Mesodermal cell (in vitro differentiated cells): ENCODE measurements at regions not wholly inside any gene's neighbourhood (a gene's known extent, or its start where the extent isn't known, plus 50 kb on each side); places are given as distances from the start of the nearest gene placed in this dataset.

Experiments used
- H3K27ac ChIP-seq: 2 replicates; pipeline ENCODE4 v1.7.0; 2013; ENCODE audit warnings: mild to moderate bottlenecking, low read depth, low read length, moderate library complexity; ENCODE audit not compliant: severe bottlenecking
- H3K36me3 ChIP-seq: 2 replicates; pipeline ENCODE4 v1.7.1; 2013; ENCODE audit warnings: mild to moderate bottlenecking, low read length, moderate library complexity; ENCODE audit not compliant: control insufficient read depth, insufficient read depth
- H3K4me1 ChIP-seq: one replicate; pipeline ENCODE4 v1.7.1; 2013; ENCODE audit warnings: mild to moderate bottlenecking, low read length; ENCODE audit not compliant: insufficient read depth, control insufficient read depth, poor library complexity, severe bottlenecking
- H3K4me3 ChIP-seq: 2 replicates; pipeline ENCODE4 v1.7.0; 2013; ENCODE audit warnings: low read length, control low read depth, mild to moderate bottlenecking; ENCODE audit not compliant: insufficient read depth, poor library complexity, severe bottlenecking; ENCODE audit errors: extremely low read depth
- H3K9me3 ChIP-seq: 2 replicates; pipeline ENCODE4 v1.7.1; 2013; ENCODE audit warnings: mild to moderate bottlenecking, low read length, moderate library complexity; ENCODE audit not compliant: control insufficient read depth
- WGBS, 2 experiments: methylation state at CpG; one replicate each; pipeline ENCODE4 v1.1.5; 2013; ENCODE audit warnings: missing lambda C conversion rate in 2 of 2; ENCODE audit not compliant: insufficient coverage in 2 of 2; 5-methylcytosine and 5-hydroxymethylcytosine counted together

GRCh38 chr15:97224191-97224641, 736.3 kb upstream of the ARRDC4 start:
- no peak overlapping the region for H3K4me3 ChIP-seq
- H3K36me3 ChIP-seq, result no peaks in the 10 kb centered on the region
- WGBS, 2 experiments, result 94 to 98% methylated on average over 36 to 39 of the region's 44 CpGs
- no peak overlapping the region for H3K27ac ChIP-seq
- H3K9me3 ChIP-seq, result no peaks in the 10 kb centered on the region
- H3K4me1 ChIP-seq, result no peaks in the 10 kb centered on the region

- Histone ChIP-seq H3K4me1 (no peaks in the 10 kb centered on the region), H3K9me3 (no peaks in the 10 kb centered on the region), H3K36me3 (no peaks in the 10 kb centered on the region), H3K4me3 (no peak overlapping the region), H3K27ac (no peak overlapping the region)
- whole genome bisulfite sequencing, 2 experiments, result 0 to 80% methylated on average over 1 of the region's 9 CpGs
These were observed 725.5 kb upstream of the ARRDC4 start for GRCh38 chr15:97234851-97235610.

DNA sequence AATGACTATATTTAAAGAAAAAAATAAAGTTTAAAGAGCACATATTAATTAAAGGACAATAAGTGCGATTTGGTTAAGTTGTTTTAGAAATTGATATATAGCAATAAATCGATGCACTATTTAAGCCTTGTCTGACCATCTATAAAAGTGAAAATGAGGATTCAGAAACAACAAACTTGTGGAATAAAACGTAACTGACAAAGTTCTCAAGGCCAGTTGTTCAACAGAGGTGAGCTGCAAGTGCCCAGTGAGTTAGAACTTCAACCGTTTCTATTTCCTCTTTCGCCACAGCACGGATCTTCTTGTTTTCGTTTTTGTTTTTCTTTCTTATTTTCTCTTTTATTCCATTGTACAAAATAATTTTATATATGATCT, 724.9 kb upstream of the ARRDC4 start:
- H3K36me3 ChIP-seq, result no peaks in the 10 kb centered on the region
- no peaks in the 10 kb centered on the region for H3K9me3 ChIP-seq
- no peaks in the 10 kb centered on the region for H3K4me1 ChIP-seq
- H3K27ac ChIP-seq, result no peak overlapping the region
- H3K4me3 ChIP-seq, result no peak overlapping the region
- 40 to 64% methylated on average over 1 to 2 of the region's 7 CpGs for WGBS, 2 experiments

- Histone ChIP-seq H3K4me1 (no peaks in the 10 kb centered on the region), H3K9me3 (no peaks in the 10 kb centered on the region), H3K36me3 (no peaks in the 10 kb centered on the region), H3K4me3 (no peak overlapping the region), H3K27ac (no peak overlapping the region)
- WGBS, 2 experiments, result 80% methylated on average over 1 of the region's 5 CpGs; no CpG with 5 or more reads in 1 of the 2 experiments
These were observed 724.4 kb upstream of the ARRDC4 start for GRCh38 chr15:97236140-97236539.

DNA sequence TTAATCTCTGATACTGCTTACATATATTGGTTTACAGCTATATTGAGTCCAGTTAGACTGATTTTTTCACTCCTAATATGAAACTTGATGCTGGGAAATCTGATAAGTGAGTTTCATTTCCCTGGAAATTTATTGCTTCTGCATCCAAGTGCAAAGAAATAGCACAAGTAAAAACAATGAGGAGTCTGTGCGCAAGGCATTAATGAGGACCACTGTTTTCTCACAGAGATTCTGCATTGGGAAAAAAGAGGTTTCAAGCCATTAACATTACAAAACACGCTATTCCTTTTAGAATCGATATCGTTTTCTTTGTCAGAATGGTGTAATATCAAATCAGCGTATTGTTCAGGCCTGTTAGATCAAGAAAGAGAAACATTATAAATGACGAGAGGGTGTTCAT, 723.3 kb upstream of the ARRDC4 start:
- Histone ChIP-seq H3K4me3 (no peak overlapping the region), H3K9me3 (no peaks in the 10 kb centered on the region), H3K27ac (no peak overlapping the region), H3K36me3 (no peaks in the 10 kb centered on the region), H3K4me1 (no peaks in the 10 kb centered on the region)
- WGBS, 2 experiments, result 92 to 94% methylated on average over 5 to 6 of the region's 6 CpGs

- no peaks in the 10 kb centered on the region for H3K9me3 ChIP-seq
- H3K4me3 ChIP-seq, result no peak overlapping the region
- no peak overlapping the region for H3K27ac ChIP-seq
- H3K4me1 ChIP-seq, result no peaks in the 10 kb centered on the region
- H3K36me3 ChIP-seq, result no peaks in the 10 kb centered on the region
- 80 to 100% methylated on average over 1 of the region's 1 CpG for WGBS, 2 experiments
These were observed 712.1 kb upstream of the ARRDC4 start for GRCh38 chr15:97248376-97248775.

DNA sequence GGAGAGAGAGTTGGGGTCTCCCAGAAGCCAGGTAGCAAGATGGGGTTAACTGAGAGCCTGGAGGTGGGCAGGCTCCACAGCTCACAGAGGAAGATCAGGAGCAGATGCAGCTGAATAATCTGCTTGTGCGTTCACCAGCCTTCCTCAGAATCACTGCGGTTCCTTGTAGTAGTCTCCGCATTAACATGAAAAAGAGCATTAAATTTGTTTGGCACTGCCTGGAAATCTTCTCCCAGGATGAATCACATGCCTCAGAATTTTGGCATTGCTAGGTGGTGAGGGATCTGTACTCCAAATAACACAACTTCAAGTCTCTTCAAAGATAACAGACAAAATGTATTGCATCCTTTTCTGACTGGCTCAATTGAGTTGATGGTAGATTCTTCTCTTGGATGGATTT, 700.6 kb upstream of the ARRDC4 start:
- 40 to 77% methylated on average over 1 to 3 of the region's 3 CpGs for WGBS, 2 experiments
- H3K36me3 ChIP-seq, result no peaks in the 10 kb centered on the region
- no peaks in the 10 kb centered on the region for H3K9me3 ChIP-seq
- no peaks in the 10 kb centered on the region for H3K4me1 ChIP-seq
- H3K4me3 ChIP-seq, result no peak overlapping the region
- H3K27ac ChIP-seq, result no peak overlapping the region

DNA sequence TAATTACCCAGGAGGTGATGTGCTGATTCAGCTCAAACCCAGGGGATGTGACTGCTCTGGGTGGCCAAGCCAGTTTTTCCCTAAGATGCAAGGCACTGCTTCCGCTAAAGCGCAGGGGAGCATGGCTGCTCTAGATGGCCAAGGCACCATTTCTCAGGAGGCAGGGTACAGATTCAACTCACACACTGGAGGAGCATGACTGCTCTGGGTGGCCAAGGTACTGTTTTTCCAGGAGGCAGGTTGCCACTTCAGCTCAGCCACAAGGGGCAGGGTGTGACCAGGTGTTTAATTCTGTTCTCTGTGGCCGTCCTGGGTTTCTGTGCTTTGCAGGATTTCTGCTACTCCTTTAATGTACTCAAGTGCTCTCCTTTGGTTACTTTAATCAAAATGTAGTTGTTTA, 659.3 kb upstream of the ARRDC4 start:
- Histone ChIP-seq H3K4me3 (no peak overlapping the region), H3K36me3 (no peaks in the 10 kb centered on the region), H3K9me3 (no peaks in the 10 kb centered on the region), H3K4me1 (no peaks in the 10 kb centered on the region), H3K27ac (no peak overlapping the region)
- WGBS, 2 experiments, result 96 to 100% methylated on average over 2 of the region's 3 CpGs

- no peaks in the 10 kb centered on the region for H3K4me1 ChIP-seq
- no peaks in the 10 kb centered on the region for H3K36me3 ChIP-seq
- H3K9me3 ChIP-seq, result no peaks in the 10 kb centered on the region
- H3K4me3 ChIP-seq, result no peak overlapping the region
- WGBS, 2 experiments, result 86 to 89% methylated on average over 1 of the region's 3 CpGs
- H3K27ac ChIP-seq, result no peak overlapping the region
These were observed 644.1 kb upstream of the ARRDC4 start for GRCh38 chr15:97316362-97316761.

- Histone ChIP-seq H3K4me3 (no peak overlapping the region), H3K4me1 (no peaks in the 10 kb centered on the region), H3K36me3 (no peaks in the 10 kb centered on the region), H3K27ac (no peak overlapping the region), H3K9me3 (no peaks in the 10 kb centered on the region)
- WGBS, 2 experiments, result 71 to 100% methylated on average over 2 to 3 of the region's 3 CpGs
These were observed 643.3 kb upstream of the ARRDC4 start for GRCh38 chr15:97317163-97317562.

GRCh38 chr15:97319291-97319690, 641.2 kb upstream of the ARRDC4 start:
- Histone ChIP-seq H3K36me3 (no peaks in the 10 kb centered on the region), H3K9me3 (no peaks in the 10 kb centered on the region), H3K27ac (no peak overlapping the region), H3K4me1 (no peaks in the 10 kb centered on the region), H3K4me3 (no peak overlapping the region)
- WGBS, 2 experiments, result 82 to 100% methylated on average over 1 to 2 of the region's 5 CpGs
